ENCODE measurements at regions not wholly inside any gene's neighbourhood (a gene's known extent, or its start where the extent isn't known, plus 50 kb on each side); places are given as distances from the start of the nearest gene placed in this dataset.

- H3K36me3 ChIP-seq (replicated peaks in 1 of 2; ENCODE audit: control insufficient read depth in 1 of 2, insufficient read depth in 2 of 2, low read length in 2 of 2) = no peaks in the 10 kb centered on the region
- H3K4me1 ChIP-seq (ENCODE audit: insufficient read depth, low read length) = no peaks in the 10 kb centered on the region
- ChIA-PET CTCF (ENCODE audit: low intra/inter-chr PET ratio, low total read pairs) (no interaction called here), POLR2A (no interaction called here)
- no peak overlapping the region for H3K4me2 ChIP-seq (ENCODE audit: low read depth, low read length)
- no peak overlapping the region for H3K27ac ChIP-seq (ENCODE audit: extremely low read length, insufficient read depth, low read length)
- no peak overlapping the region for H3K9ac ChIP-seq (ENCODE audit: insufficient read depth, low read depth, low read length)
- H3K4me3 ChIP-seq (replicated peaks in 1 of 3; ENCODE audit: insufficient read depth in 1 of 3, low read depth in 2 of 3, low read length in 3 of 3) = no peak overlapping the region
- H3K79me2 ChIP-seq (ENCODE audit: insufficient read depth, low read length) = no peaks in the 10 kb centered on the region
- no peak for DNase-seq (ENCODE audit: low spot score)
- no peaks in the 10 kb centered on the region for H4K20me1 ChIP-seq (ENCODE audit: insufficient read depth, low read length)
- no TSS peak for BruUV-seq (replicated peaks)
- no peaks in the 10 kb centered on the region for H3K27me3 ChIP-seq (ENCODE audit: control insufficient read depth in 1 of 2, insufficient read depth in 2 of 2, low read length in 2 of 2)
- no peak for FAIRE-seq
- 0% methylated on average over 4 of the region's 4 CpGs for WGBS (ENCODE audit: low lambda C conversion rate)
- intact Hi-C loops (cut with micrococcal nuclease; ENCODE audit: unreplicated experiment) (no loop called here), in situ Hi-C loops (cut with HindIII; ENCODE audit: extremely low pct_ligation_motif_present, low pct_unique_long_range_greater_than_20kb) (no loop called here)
- H2AFZ ChIP-seq (ENCODE audit: low read length) = no peak overlapping the region
- ATAC-seq = no peak
- H3K9me3 ChIP-seq (ENCODE audit: low read length) = no peaks in the 10 kb centered on the region; the same call in 1 of the 2 replicates
- no peak for TF ChIP-seq SRSF9 (IDR thresholded peaks at IDR 0.05; ENCODE audit: borderline replicate concordance, insufficient read depth, low read depth, low read length, poor library complexity, severe bottlenecking)
- TF ChIP-seq SOX13 (IDR thresholded peaks at IDR 0.05) = no peak
- TF ChIP-seq SOX13 (CRISPR knock-in tag; conservative IDR thresholded peaks at IDR 0.05 in 1 of 2, IDR thresholded peaks at IDR 0.05 in 1 of 2) = no peak
- TF ChIP-seq, protein P1, sequence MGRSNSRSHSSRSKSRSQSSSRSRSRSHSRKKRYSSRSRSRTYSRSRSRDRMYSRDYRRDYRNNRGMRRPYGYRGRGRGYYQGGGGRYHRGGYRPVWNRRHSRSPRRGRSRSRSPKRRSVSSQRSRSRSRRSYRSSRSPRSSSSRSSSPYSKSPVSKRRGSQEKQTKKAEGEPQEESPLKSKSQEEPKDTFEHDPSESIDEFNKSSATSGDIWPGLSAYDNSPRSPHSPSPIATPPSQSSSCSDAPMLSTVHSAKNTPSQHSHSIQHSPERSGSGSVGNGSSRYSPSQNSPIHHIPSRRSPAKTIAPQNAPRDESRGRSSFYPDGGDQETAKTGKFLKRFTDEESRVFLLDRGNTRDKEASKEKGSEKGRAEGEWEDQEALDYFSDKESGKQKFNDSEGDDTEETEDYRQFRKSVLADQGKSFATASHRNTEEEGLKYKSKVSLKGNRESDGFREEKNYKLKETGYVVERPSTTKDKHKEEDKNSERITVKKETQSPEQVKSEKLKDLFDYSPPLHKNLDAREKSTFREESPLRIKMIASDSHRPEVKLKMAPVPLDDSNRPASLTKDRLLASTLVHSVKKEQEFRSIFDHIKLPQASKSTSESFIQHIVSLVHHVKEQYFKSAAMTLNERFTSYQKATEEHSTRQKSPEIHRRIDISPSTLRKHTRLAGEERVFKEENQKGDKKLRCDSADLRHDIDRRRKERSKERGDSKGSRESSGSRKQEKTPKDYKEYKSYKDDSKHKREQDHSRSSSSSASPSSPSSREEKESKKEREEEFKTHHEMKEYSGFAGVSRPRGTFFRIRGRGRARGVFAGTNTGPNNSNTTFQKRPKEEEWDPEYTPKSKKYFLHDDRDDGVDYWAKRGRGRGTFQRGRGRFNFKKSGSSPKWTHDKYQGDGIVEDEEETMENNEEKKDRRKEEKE (IDR thresholded peaks at IDR 0.05) = no peak
- no peak for TF ChIP-seq POLR2AphosphoS5 (IDR thresholded peaks at IDR 0.05; ENCODE audit: low read depth, low read length)
- TF ChIP-seq, protein P2, sequence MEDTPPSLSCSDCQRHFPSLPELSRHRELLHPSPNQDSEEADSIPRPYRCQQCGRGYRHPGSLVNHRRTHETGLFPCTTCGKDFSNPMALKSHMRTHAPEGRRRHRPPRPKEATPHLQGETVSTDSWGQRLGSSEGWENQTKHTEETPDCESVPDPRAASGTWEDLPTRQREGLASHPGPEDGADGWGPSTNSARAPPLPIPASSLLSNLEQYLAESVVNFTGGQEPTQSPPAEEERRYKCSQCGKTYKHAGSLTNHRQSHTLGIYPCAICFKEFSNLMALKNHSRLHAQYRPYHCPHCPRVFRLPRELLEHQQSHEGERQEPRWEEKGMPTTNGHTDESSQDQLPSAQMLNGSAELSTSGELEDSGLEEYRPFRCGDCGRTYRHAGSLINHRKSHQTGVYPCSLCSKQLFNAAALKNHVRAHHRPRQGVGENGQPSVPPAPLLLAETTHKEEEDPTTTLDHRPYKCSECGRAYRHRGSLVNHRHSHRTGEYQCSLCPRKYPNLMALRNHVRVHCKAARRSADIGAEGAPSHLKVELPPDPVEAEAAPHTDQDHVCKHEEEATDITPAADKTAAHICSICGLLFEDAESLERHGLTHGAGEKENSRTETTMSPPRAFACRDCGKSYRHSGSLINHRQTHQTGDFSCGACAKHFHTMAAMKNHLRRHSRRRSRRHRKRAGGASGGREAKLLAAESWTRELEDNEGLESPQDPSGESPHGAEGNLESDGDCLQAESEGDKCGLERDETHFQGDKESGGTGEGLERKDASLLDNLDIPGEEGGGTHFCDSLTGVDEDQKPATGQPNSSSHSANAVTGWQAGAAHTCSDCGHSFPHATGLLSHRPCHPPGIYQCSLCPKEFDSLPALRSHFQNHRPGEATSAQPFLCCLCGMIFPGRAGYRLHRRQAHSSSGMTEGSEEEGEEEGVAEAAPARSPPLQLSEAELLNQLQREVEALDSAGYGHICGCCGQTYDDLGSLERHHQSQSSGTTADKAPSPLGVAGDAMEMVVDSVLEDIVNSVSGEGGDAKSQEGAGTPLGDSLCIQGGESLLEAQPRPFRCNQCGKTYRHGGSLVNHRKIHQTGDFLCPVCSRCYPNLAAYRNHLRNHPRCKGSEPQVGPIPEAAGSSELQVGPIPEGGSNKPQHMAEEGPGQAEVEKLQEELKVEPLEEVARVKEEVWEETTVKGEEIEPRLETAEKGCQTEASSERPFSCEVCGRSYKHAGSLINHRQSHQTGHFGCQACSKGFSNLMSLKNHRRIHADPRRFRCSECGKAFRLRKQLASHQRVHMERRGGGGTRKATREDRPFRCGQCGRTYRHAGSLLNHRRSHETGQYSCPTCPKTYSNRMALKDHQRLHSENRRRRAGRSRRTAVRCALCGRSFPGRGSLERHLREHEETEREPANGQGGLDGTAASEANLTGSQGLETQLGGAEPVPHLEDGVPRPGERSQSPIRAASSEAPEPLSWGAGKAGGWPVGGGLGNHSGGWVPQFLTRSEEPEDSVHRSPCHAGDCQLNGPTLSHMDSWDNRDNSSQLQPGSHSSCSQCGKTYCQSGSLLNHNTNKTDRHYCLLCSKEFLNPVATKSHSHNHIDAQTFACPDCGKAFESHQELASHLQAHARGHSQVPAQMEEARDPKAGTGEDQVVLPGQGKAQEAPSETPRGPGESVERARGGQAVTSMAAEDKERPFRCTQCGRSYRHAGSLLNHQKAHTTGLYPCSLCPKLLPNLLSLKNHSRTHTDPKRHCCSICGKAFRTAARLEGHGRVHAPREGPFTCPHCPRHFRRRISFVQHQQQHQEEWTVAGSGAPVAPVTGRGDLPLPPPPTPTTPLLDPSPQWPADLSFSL (CRISPR knock-in tag; IDR thresholded peaks at IDR 0.05) = no peak
- TF ChIP-seq ZBTB26 (CRISPR knock-in tag; IDR thresholded peaks at IDR 0.05; ENCODE audit: borderline replicate concordance) = no peak
- no peak for TF ChIP-seq HHEX (CRISPR knock-in tag; IDR thresholded peaks at IDR 0.05)
- TF ChIP-seq STAT6 (CRISPR knock-in tag; IDR thresholded peaks at IDR 0.05; ENCODE audit: borderline replicate concordance) = no peak
- no peak for TF ChIP-seq PCBP1 (IDR thresholded peaks at IDR 0.05; ENCODE audit: borderline replicate concordance, low read depth, low read length)
These were observed 267.6 kb upstream of the SLITRK6 start for GRCh38 chr13:86066611-86067365.

Data from HepG2 (cell line).